HEK293 (cell line): ENCODE measurements at regions not wholly inside any gene's neighbourhood (a gene's known extent, or its start where the extent isn't known, plus 50 kb on each side); places are given as distances from the start of the nearest gene placed in this dataset.

Experiments used
- CTCF ChIA-PET: fragments of 350-600 bp; formaldehyde crosslinking; extraction: SDS; loops from one replicate; lab custom pipeline; 2021; ENCODE audit warnings: antibody characterized with exemption; lab: Yijun Ruan, JAX
- POLR2A ChIA-PET: fragments of 300-600 bp; formaldehyde crosslinking; extraction: SDS; loops from one replicate; lab custom pipeline; 2020; ENCODE audit warnings: antibody characterized with exemption, inconsistent platforms; lab: Yijun Ruan, JAX
- H3K27ac ChIP-seq: fragments of 200-500 bp; sonication (Bioruptor generic); 2 replicates; pipeline ENCODE4 v1.5.1; 2014; ENCODE audit warnings: low read depth, low read length, control low read depth, inconsistent platforms; ENCODE audit errors: extremely low read depth
- H3K36me3 ChIP-seq, 2 experiments: fragments of 200-500 bp in 1 of 2; sonication (Bioruptor generic) in 1 of 2; 1 replicate in 1 of 2; 2 replicates in 1 of 2; pipeline ENCODE4 v1.5.1; 2014 to 2017; ENCODE audit warnings: inconsistent platforms in 2 of 2, low read length in 2 of 2; ENCODE audit not compliant: control insufficient read depth in 2 of 2, insufficient read depth in 1 of 2
- H3K4me1 ChIP-seq: fragments of 200-500 bp; sonication (Bioruptor generic); 2 replicates; pipeline ENCODE4 v1.5.1; 2014; ENCODE audit warnings: mild to moderate bottlenecking, low read length, inconsistent platforms; ENCODE audit not compliant: control insufficient read depth, insufficient read depth
- H3K4me3 ChIP-seq: 2 replicates; pipeline ENCODE4 v1.5.1; 2011; ENCODE audit warnings: low read depth, mild to moderate bottlenecking, control low read depth, low read length, moderate library complexity
- H3K9me3 ChIP-seq: fragments of 200-500 bp; sonication (Bioruptor generic); 2 replicates; pipeline ENCODE4 v1.5.1; 2014; ENCODE audit warnings: low read depth, low read length, inconsistent platforms; ENCODE audit not compliant: control insufficient read depth, insufficient read depth
- AEBP2 ChIP-seq: fragments of 450-650 bp; formaldehyde crosslinking; IDR thresholded peaks from 2 replicates; pipeline ENCODE4 v1.5.1; 2016; ENCODE audit warnings: missing biosample characterization, missing genetic modification characterization, borderline replicate concordance
- GFI1B ChIP-seq: fragments of 450-650 bp; formaldehyde crosslinking; IDR thresholded peaks from 2 replicates; pipeline ENCODE4 v1.5.1; 2016; ENCODE audit warnings: missing biosample characterization, missing genetic modification characterization
- KLF9 ChIP-seq: fragments of 450-650 bp; formaldehyde crosslinking; IDR thresholded peaks from 2 replicates; pipeline ENCODE4 v1.5.1; 2016; ENCODE audit warnings: missing biosample characterization, missing genetic modification characterization, low read depth
- PRDM10 ChIP-seq: fragments of 450-650 bp; formaldehyde crosslinking; IDR thresholded peaks from 2 replicates; pipeline ENCODE4 v1.5.1; 2016; ENCODE audit warnings: missing biosample characterization, missing genetic modification characterization
- RBAK ChIP-seq: fragments of 450-650 bp; formaldehyde crosslinking; IDR thresholded peaks from 2 replicates; pipeline ENCODE4 v1.5.1; 2016; ENCODE audit warnings: missing biosample characterization, missing genetic modification characterization
- TRIM28 ChIP-seq: IDR thresholded peaks from 2 replicates; pipeline ENCODE4 v1.6.1; 2011; ENCODE audit warnings: low read length, control low read depth, borderline replicate concordance
- YY2 ChIP-seq: fragments of 450-650 bp; formaldehyde crosslinking; IDR thresholded peaks from 2 replicates; pipeline ENCODE4 v1.5.1; 2016; ENCODE audit warnings: missing biosample characterization, missing genetic modification characterization
- ZNF248 ChIP-seq: fragments of 450-650 bp; formaldehyde crosslinking; IDR thresholded peaks from 2 replicates; pipeline ENCODE4 v1.5.1; 2017; ENCODE audit warnings: missing biosample characterization, missing genetic modification characterization
- ZNF26 ChIP-seq: fragments of 450-650 bp; formaldehyde crosslinking; IDR thresholded peaks from 2 replicates; pipeline ENCODE4 v1.5.1; 2016; ENCODE audit warnings: missing biosample characterization, missing genetic modification characterization
- ZNF280C ChIP-seq: fragments of 450-650 bp; formaldehyde crosslinking; IDR thresholded peaks from 2 replicates; pipeline ENCODE4 v1.5.1; 2016; ENCODE audit warnings: missing biosample characterization, missing genetic modification characterization
- ZSCAN16 ChIP-seq: fragments of 450-650 bp; formaldehyde crosslinking; IDR thresholded peaks from 2 replicates; pipeline ENCODE4 v1.5.1; 2016; ENCODE audit warnings: missing biosample characterization, missing genetic modification characterization
- ZXDB ChIP-seq: fragments of 450-650 bp; formaldehyde crosslinking; IDR thresholded peaks from 2 replicates; pipeline ENCODE4 v1.5.1; 2016; ENCODE audit warnings: missing biosample characterization, missing genetic modification characterization

GRCh38 chr12:90238663-90239271, 530.1 kb upstream of the ATP2B1 start (continued):
- TF ChIP-seq KLF9 = no peak
- TF ChIP-seq TRIM28 = no peak

GRCh38 chr12:90237841-90238240, 529.2 kb upstream of the ATP2B1 start:
- Histone ChIP-seq H3K4me1 (no peaks in the 10 kb centered on the region), H3K9me3 (no peaks in the 10 kb centered on the region), H3K4me3 (no peak overlapping the region), H3K36me3 (no peaks in the 10 kb centered on the region), H3K27ac (no peak overlapping the region)
- TF ChIP-seq GFI1B (tag by site-specific recombination) (no peak), YY2 (tag by site-specific recombination) (no peak), PRDM10 (tag by site-specific recombination) (no peak), RBAK (tag by site-specific recombination) (no peak), ZSCAN16 (tag by site-specific recombination) (no peak)
- ChIA-PET POLR2A (no interaction called here), CTCF (interaction anchor here (0.7 kb wide), 1 partner anchor 703 kb away, joined by 5 read pairs; no protein-coding TSS in a partner anchor)

- POLR2A ChIA-PET = no interaction called here
- H3K9me3 ChIP-seq = no peaks in the 10 kb centered on the region
- TF ChIP-seq AEBP2 (tag by site-specific recombination) (no peak), ZXDB (tag by site-specific recombination) (no peak), ZNF248 (tag by site-specific recombination) (no peak), ZNF26 (no peak), ZNF280C (tag by site-specific recombination) (no peak)
- H3K4me3 ChIP-seq = no peak overlapping the region
- H3K4me1 ChIP-seq = no peaks in the 10 kb centered on the region
- H3K27ac ChIP-seq = no peak overlapping the region
- CTCF ChIA-PET = no interaction called here
- H3K36me3 ChIP-seq = no peaks in the 10 kb centered on the region
These were observed 527.0 kb upstream of the ATP2B1 start for GRCh38 chr12:90235642-90236041.
